Retinal pigment epithelial cell (primary cell): ENCODE measurements at regions not wholly inside any gene's neighbourhood (a gene's known extent, or its start where the extent isn't known, plus 50 kb on each side); places are given as distances from the start of the nearest gene placed in this dataset.
"Not testable (repeated sequence)": the region's sequence is repeated elsewhere in the genome, so short reads cannot be mapped to it uniquely, and the experiment has no call there.

Experiments used
- DNase-seq: peaks from one replicate; pipeline ENCODE4 v3.0.0-alpha.2; 2010; ENCODE audit warnings: low read depth
- H3K4me3 ChIP-seq: 2 replicates; pipeline ENCODE4 v1.5.1; 2011; ENCODE audit warnings: mild to moderate bottlenecking, low read length, control low read depth, moderate library complexity
- CTCF ChIP-seq: conservative IDR thresholded peaks from 2 replicates; pipeline ENCODE4 v1.5.1; 2011; ENCODE audit warnings: low read depth, low read length, control low read depth, inconsistent platforms

GRCh38 chr1:215433237-215433636 lies 133.9 kb upstream of the KCTD3 start:
- H3K4me3 ChIP-seq = no peak overlapping the region
- no peak for DNase-seq
- no peak for TF ChIP-seq CTCF

GRCh38 chr1:215439549-215439948 lies 127.6 kb upstream of the KCTD3 start:
- no peak for TF ChIP-seq CTCF
- H3K4me3 ChIP-seq = no peak overlapping the region
- no peak for DNase-seq

GRCh38 chr1:215444715-215445414 lies 122.2 kb upstream of the KCTD3 start:
- H3K4me3 ChIP-seq = no peak overlapping the region
- no peak for TF ChIP-seq CTCF
- no peak for DNase-seq

GRCh38 chr1:215448014-215448413 lies 119.1 kb upstream of the KCTD3 start:
- DNase-seq, H3K4me3 ChIP-seq: not testable (repeated sequence)

- H3K4me3 ChIP-seq, DNase-seq: not testable (repeated sequence)
These were observed 118.0 kb upstream of the KCTD3 start for GRCh38 chr1:215449147-215449546.

GRCh38 chr1:215453440-215453839 lies 113.7 kb upstream of the KCTD3 start:
- no peak overlapping the region for H3K4me3 ChIP-seq
- DNase-seq = no peak
- TF ChIP-seq CTCF = no peak

- no peak overlapping the region for H3K4me3 ChIP-seq
- no peak for DNase-seq
- no peak for TF ChIP-seq CTCF
These were observed 109.9 kb upstream of the KCTD3 start for GRCh38 chr1:215457213-215457612.

- DNase-seq = no peak
- TF ChIP-seq CTCF = no peak
- no peak overlapping the region for H3K4me3 ChIP-seq
These were observed 109.0 kb upstream of the KCTD3 start for GRCh38 chr1:215458104-215458503.
